Right lobe of liver (tissue), 6 donors: ENCODE measurements at regions not wholly inside any gene's neighbourhood (a gene's known extent, or its start where the extent isn't known, plus 50 kb on each side); places are given as distances from the start of the nearest gene placed in this dataset.

Source experiments
- ATAC-seq, 4 donors: fragments of 200-7000 bp; cut with Tn5 transposase; one replicate each; pipeline ENCODE4 v1.9.1; 2020; ENCODE audit warnings: mild to moderate bottlenecking in 4 of 4, moderate library complexity in 4 of 4
- DNase-seq, 3 donors: peaks; one replicate each; pipeline ENCODE4 v3.0.0-alpha.2; 2020
- H3K27ac ChIP-seq, 3 donors: fragments of 200-600 bp; one replicate each; pipeline ENCODE4 v1.8.0; 2022
- H3K27me3 ChIP-seq, 2 donors: fragments of 200-600 bp; one replicate each; pipeline ENCODE4 v1.8.0; 2022
- H3K36me3 ChIP-seq, 4 donors: fragments of 200-600 bp; sonication (generic) in 1 of 4; one replicate each; pipeline versions ENCODE4 v1.5.1 to v1.8.0; 2017 to 2022; ENCODE audit warnings: control low read depth in 1 of 4
- H3K4me1 ChIP-seq, 4 donors: fragments of 200-600 bp; sonication (generic) in 1 of 4; one replicate each; pipeline versions ENCODE4 v1.5.1 to v1.8.0; 2017 to 2022; ENCODE audit warnings: control low read depth in 1 of 4
- H3K4me3 ChIP-seq, 3 donors: fragments of 200-600 bp; one replicate each; pipeline ENCODE4 v1.8.0; 2022
- H3K9me3 ChIP-seq, 4 donors: fragments of 200-600 bp; sonication (generic) in 1 of 4; one replicate each; pipeline versions ENCODE4 v1.5.1 to v1.8.0; 2017 to 2022; ENCODE audit warnings: control low read depth in 1 of 4
- POLR2A ChIP-seq: fragments of 450-650 bp; IDR thresholded peaks from one replicate; pipeline ENCODE4 v1.6.1; 2017; ENCODE audit warnings: antibody characterized with exemption, mild to moderate bottlenecking
- WGBS: methylation state at CpG from one replicate; pipeline ENCODE4 v1.1.6; 2018; ENCODE audit warnings: low coverage, low lambda C conversion rate; ENCODE audit not compliant: insufficient coverage; ENCODE audit errors: missing lambda C conversion rate; 5-methylcytosine and 5-hydroxymethylcytosine counted together
- intact Hi-C, 2 donors: fragments of 100-400 bp; cut with DNase I; formaldehyde crosslinking; loops; one replicate each; pipeline versions ENCODE4 v1.11.2 to v1.14.1; 2022
- TF ChIP-seq, protein P1 (sequence below), 4 donors: fragments of 200-600 bp in 3 of 4; fragments of 450-650 bp in 1 of 4; IDR thresholded peaks; one replicate each; pipeline versions ENCODE4 v1.5.1 to v1.8.0; 2016 to 2022; ENCODE audit warnings: antibody characterized with exemption in 4 of 4, mild to moderate bottlenecking in 2 of 4
- donor health status: DM: no; HTN: yes; CAD: no.
- donor health status: DM: no; HTN: no; CAD: no.
- donor health status: DM: no; HTN: no; CAD: no.
- donor health status: DM: no; HTN: yes; CAD: no.
- donor health status: DM: no; HTN: yes; CAD: no.

DNA sequence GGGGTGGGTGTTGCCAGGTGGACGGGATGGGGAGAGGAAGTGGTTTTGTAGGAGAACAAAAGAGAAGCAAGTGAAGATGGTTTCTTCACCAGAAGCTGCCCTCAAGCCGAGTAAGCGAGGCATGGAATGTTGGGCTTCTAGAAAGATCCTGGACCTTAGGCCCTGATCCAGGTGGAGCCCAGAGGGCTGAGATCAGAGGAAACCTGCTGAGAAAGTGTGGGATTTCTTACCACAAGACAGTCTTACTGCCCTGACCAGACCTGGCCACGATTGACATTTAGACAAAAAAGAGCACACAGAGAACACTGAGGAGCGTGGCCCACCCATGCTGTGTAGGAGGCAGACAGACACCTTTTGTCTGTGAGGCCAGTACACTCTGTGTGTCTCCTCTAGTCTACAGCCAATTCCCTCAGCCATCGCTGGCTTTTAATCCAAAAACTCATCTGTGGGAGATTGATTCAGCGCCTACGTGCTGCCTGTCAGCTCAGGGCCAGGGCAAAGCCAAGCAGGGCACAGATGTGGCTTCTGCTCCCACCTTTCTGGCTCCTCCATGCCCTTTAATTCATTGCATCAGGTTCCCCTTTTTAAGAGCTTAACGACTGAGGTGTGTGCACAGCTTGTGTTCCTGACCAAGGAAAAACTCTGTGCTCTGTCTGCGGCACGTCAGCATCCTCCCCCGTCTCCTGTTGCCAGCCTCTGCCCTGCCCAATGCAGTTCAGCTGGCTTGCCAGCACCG is 123.3 kb downstream of the AKAP11 start:
- no peaks in the 10 kb centered on the region for H3K9me3 ChIP-seq
- H3K27ac ChIP-seq, result no peak overlapping the region
- TF ChIP-seq POLR2A, result no peak
- WGBS, result 71% methylated on average over 11 of the region's 13 CpGs
- no peaks in the 10 kb centered on the region for H3K36me3 ChIP-seq
- no peak for DNase-seq
- no peak for ATAC-seq
- no peaks in the 10 kb centered on the region for H3K4me1 ChIP-seq
- no peaks in the 10 kb centered on the region for H3K27me3 ChIP-seq
- H3K4me3 ChIP-seq, result no peak overlapping the region
- intact Hi-C loops, result no loop called here

DNA sequence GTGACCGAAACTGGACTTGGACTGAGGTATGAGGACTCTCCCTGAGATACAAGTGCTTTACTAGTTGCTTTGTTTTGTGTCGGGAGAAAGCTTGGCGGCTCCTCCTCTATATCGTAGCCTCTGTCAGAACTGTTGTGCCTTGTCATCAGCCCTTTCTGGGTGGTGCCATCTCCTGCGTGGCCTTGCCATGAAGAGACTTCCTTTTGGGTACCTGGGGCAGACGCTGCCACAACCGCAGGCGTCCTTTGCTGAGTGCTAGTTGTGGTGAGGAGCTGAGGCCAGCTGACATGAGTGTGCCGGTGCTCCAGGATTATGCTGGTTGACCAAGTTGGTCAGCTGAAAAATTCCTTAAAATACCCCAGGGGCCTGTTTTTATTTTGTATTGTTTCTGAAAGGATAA is 124.5 kb downstream of the AKAP11 start:
- 70% methylated on average over 3 of the region's 9 CpGs for WGBS
- H3K27ac ChIP-seq, result no peak overlapping the region
- intact Hi-C loops, result no loop called here
- ATAC-seq (no peak), DNase-seq (no peak)
- H3K4me3 ChIP-seq, result no peak overlapping the region
- H3K9me3 ChIP-seq, result no peaks in the 10 kb centered on the region
- H3K4me1 ChIP-seq, result no peaks in the 10 kb centered on the region
- TF ChIP-seq, protein P1, sequence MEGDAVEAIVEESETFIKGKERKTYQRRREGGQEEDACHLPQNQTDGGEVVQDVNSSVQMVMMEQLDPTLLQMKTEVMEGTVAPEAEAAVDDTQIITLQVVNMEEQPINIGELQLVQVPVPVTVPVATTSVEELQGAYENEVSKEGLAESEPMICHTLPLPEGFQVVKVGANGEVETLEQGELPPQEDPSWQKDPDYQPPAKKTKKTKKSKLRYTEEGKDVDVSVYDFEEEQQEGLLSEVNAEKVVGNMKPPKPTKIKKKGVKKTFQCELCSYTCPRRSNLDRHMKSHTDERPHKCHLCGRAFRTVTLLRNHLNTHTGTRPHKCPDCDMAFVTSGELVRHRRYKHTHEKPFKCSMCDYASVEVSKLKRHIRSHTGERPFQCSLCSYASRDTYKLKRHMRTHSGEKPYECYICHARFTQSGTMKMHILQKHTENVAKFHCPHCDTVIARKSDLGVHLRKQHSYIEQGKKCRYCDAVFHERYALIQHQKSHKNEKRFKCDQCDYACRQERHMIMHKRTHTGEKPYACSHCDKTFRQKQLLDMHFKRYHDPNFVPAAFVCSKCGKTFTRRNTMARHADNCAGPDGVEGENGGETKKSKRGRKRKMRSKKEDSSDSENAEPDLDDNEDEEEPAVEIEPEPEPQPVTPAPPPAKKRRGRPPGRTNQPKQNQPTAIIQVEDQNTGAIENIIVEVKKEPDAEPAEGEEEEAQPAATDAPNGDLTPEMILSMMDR (IDR thresholded peaks at IDR 0.05), result no peak
- no peak for TF ChIP-seq POLR2A
- no peaks in the 10 kb centered on the region for H3K27me3 ChIP-seq
- no peaks in the 10 kb centered on the region for H3K36me3 ChIP-seq

DNA sequence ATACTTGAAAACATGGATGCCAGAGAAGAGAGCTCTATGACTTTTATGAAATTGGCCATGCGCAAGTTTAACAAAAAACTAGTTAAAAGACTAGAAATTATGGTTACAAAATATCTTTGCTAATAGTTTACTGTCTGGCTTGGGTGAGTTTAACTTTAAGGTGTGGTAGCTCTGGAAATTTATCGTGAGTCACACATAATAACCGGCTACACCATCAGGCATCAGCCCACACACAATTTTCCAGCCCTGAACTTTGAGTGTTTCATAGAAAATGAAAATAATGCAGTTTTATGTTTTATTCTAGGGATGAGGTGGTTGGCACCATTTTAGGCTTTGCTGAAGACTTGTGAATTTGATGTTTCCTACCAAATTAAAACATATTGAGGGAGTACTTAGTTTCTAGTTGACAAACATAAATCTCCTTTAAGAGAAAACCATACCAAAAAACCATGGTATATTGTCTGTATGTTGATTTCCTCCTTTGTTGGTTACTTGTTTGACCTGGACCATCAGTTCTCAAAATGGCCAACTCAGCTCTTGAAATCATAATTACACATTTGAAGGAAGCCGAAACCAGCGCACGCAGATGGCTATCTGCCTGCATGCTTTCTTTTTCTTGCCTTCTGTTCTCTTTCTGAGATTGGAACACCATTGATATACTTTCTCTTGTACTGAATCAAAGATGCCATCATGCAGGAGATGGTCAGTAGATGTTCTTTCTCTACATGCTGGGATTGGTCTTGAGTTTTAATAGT is 125.1 kb downstream of the AKAP11 start:
- no peak overlapping the region for H3K27ac ChIP-seq
- no peaks in the 10 kb centered on the region for H3K4me1 ChIP-seq
- H3K4me3 ChIP-seq, result no peak overlapping the region
- DNase-seq (no peak), ATAC-seq (no peak)
- no peaks in the 10 kb centered on the region for H3K9me3 ChIP-seq
- TF ChIP-seq, protein P1 (IDR thresholded peaks at IDR 0.05), result no peak
- TF ChIP-seq POLR2A, result no peak
- no peaks in the 10 kb centered on the region for H3K27me3 ChIP-seq
- WGBS, result 77% methylated on average over 6 of the region's 6 CpGs
- no peaks in the 10 kb centered on the region for H3K36me3 ChIP-seq
- intact Hi-C loops, result no loop called here

DNA sequence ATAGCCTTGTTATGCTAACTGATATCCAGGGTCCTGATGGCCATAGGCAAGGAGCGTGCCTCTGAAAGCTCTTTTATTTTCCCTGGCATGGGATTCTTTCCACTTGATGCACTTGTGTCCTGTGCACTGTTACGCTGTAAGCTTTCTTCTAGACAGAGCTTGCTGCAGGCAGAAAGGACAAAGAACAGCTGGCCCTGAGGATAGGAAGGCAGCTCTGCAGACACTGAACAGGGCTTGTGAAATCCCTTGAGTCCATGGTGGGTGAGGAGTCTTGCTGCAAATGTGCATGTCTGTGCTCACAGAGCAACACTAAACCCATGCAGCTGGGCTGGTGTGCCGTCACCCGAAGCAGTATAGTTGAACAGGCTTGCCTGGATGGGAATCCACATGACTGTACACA is 126.6 kb downstream of the AKAP11 start:
- Histone ChIP-seq H3K27ac (no peak overlapping the region), H3K4me3 (no peak overlapping the region), H3K36me3 (no peaks in the 10 kb centered on the region), H3K4me1 (no peaks in the 10 kb centered on the region), H3K27me3 (no peaks in the 10 kb centered on the region), H3K9me3 (no peaks in the 10 kb centered on the region)
- no peak for TF ChIP-seq POLR2A
- TF ChIP-seq, protein P1 (IDR thresholded peaks at IDR 0.05), result no peak
- DNase-seq (no peak), ATAC-seq (no peak)
- intact Hi-C loops, result no loop called here
- 75% methylated on average over 3 of the region's 4 CpGs for WGBS

DNA sequence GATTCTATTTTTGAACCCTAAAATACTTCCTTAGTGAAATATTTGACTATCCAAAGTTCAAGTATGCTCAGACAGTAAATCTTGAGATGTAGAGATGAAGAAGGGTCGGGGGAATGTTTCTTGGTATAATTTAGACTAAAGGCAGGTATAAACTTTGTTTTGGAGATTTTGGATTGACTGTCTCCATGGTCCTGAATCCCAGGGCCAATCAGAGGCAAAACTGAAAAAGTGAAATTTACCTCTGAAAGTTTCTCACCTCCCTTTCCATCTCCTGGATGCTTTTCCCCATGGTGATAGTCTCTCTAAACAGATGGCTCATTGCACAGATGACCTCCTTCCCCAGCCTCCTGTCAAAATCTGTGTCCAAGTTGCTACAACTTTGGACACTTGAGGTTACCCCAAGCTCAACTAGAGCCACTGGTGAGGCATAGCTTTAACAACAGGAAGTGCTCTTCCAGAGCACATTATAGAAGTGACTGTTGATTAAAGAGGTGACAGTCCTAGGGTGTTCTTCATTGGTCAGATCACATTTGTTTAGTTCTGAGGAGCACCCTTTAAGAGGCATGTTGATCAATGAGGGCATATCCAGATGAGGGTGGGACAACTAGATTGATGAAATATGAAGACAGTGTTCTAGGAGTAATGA is 128.4 kb downstream of the AKAP11 start:
- intact Hi-C loops, result no loop called here
- Histone ChIP-seq H3K4me3 (no peak overlapping the region), H3K27me3 (no peaks in the 10 kb centered on the region), H3K9me3 (no peaks in the 10 kb centered on the region), H3K36me3 (no peaks in the 10 kb centered on the region), H3K27ac (no peak overlapping the region), H3K4me1 (no peaks in the 10 kb centered on the region)
- no peak for ATAC-seq
- no peak for DNase-seq
- WGBS, result 72% methylated on average over 1 of the region's 1 CpG
- TF ChIP-seq, protein P1 (IDR thresholded peaks at IDR 0.05), result no peak
- no peak for TF ChIP-seq POLR2A
